AG04450 (cell line): ENCODE measurements at regions not wholly inside any gene's neighbourhood (a gene's known extent, or its start where the extent isn't known, plus 50 kb on each side); places are given as distances from the start of the nearest gene placed in this dataset.

ENCODE experiments used
- CTCF ChIA-PET: fragments of 300-600, 350-600 bp; formaldehyde crosslinking; extraction: SDS; loops from one replicate; lab custom pipeline; 2022; ENCODE audit warnings: antibody characterized with exemption, inconsistent platforms; lab: Charles Lee
- POLR2A ChIA-PET: fragments of 350-600 bp; formaldehyde crosslinking; extraction: SDS; loops from one replicate; lab custom pipeline; 2021; ENCODE audit warnings: antibody characterized with exemption, inconsistent platforms; lab: Yijun Ruan, JAX
- DNase-seq: peaks from one replicate; pipeline ENCODE4 v3.0.0-alpha.2; 2011; ENCODE audit warnings: low read depth, low spot score
- H3K27ac ChIP-seq: one replicate; pipeline ENCODE4 v1.5.1; 2012; ENCODE audit warnings: low read depth, low read length, control low read depth
- H3K27me3 ChIP-seq: one replicate; pipeline ENCODE4 v1.6.0; 2012; ENCODE audit warnings: low read length; ENCODE audit not compliant: control insufficient read depth, insufficient read depth
- H3K4me3 ChIP-seq: 2 replicates; pipeline ENCODE4 v1.5.1; 2011; ENCODE audit warnings: mild to moderate bottlenecking, low read depth, low read length, control low read depth
- H3K9me3 ChIP-seq: 2 replicates; pipeline ENCODE4 v1.5.1; 2012; ENCODE audit warnings: low read length; ENCODE audit not compliant: control insufficient read depth, insufficient read depth
- TF ChIP-seq, protein P1 (sequence below): IDR thresholded peaks from 2 replicates; pipeline ENCODE4 v1.5.1; 2011; ENCODE audit warnings: low read depth, low read length, control low read depth, inconsistent platforms

DNA sequence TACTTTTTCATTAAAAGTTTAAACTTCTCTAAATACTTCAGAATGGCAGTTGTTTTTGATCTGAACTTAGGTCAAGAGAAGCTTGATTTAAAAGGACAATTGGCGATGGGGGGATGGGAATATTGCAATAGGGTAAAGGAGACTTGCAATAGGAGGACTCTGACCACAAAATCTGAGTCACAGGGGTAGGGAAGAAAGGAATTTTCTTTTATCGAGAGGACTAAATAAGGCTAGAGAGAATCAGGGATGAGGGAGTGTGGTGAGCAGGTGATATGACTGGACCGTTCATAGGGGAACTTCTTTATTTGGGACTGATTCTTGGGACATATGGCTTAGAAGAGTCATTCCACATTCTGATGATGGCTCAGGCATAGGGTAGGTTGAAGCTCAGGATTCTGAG, 1260.2 kb downstream of the ADGRL3 start:
- TF ChIP-seq, protein P1, sequence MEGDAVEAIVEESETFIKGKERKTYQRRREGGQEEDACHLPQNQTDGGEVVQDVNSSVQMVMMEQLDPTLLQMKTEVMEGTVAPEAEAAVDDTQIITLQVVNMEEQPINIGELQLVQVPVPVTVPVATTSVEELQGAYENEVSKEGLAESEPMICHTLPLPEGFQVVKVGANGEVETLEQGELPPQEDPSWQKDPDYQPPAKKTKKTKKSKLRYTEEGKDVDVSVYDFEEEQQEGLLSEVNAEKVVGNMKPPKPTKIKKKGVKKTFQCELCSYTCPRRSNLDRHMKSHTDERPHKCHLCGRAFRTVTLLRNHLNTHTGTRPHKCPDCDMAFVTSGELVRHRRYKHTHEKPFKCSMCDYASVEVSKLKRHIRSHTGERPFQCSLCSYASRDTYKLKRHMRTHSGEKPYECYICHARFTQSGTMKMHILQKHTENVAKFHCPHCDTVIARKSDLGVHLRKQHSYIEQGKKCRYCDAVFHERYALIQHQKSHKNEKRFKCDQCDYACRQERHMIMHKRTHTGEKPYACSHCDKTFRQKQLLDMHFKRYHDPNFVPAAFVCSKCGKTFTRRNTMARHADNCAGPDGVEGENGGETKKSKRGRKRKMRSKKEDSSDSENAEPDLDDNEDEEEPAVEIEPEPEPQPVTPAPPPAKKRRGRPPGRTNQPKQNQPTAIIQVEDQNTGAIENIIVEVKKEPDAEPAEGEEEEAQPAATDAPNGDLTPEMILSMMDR, result no peak
- H3K9me3 ChIP-seq, result no peaks in the 10 kb centered on the region; the same call in 1 of the 2 replicates
- CTCF ChIA-PET, result no interaction called here

GRCh38 chr4:62457356-62457755, 1257.2 kb downstream of the ADGRL3 start:
- no peaks in the 10 kb centered on the region for H3K9me3 ChIP-seq
- TF ChIP-seq, protein P1, result no peak
- no peak overlapping the region for H3K27ac ChIP-seq
- DNase-seq, result no peak
- H3K27me3 ChIP-seq, result no peaks in the 10 kb centered on the region
- CTCF ChIA-PET, result no interaction called here
- H3K4me3 ChIP-seq, result no peak overlapping the region
- POLR2A ChIA-PET, result no interaction called here

More for the DNA sequence above, 1260.2 kb downstream of the ADGRL3 start:
- Histone ChIP-seq H3K4me3 (no peak overlapping the region), H3K27me3 (no peaks in the 10 kb centered on the region), H3K27ac (no peak overlapping the region)
- DNase-seq, result no peak
- POLR2A ChIA-PET, result no interaction called here

DNA sequence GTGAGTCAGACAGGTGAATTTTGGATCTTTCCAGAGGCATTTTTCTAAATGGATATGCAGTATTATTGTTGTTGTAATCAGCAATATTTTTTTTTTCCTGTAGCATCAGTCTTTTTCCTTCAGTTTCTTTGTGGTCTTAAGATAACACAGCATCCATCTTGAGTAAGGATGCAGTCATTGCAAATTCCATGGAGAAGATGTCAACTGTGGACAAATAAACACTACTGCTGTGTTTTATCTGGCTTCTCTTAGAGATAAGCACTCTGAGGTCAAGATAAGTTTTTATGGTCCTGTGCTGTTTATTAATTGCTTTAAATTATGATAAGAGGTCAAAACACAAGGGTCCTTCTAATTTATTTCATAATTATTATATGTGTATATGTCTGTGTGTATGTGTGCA, 1255.7 kb downstream of the ADGRL3 start:
- no peaks in the 10 kb centered on the region for H3K27me3 ChIP-seq
- DNase-seq, result no peak
- POLR2A ChIA-PET, result no interaction called here
- H3K9me3 ChIP-seq, result no peaks in the 10 kb centered on the region
- TF ChIP-seq, protein P1, result no peak
- CTCF ChIA-PET, result no interaction called here
- no peak overlapping the region for H3K27ac ChIP-seq
- no peak overlapping the region for H3K4me3 ChIP-seq

GRCh38 chr4:62454535-62454934, 1254.4 kb downstream of the ADGRL3 start:
- no peak for DNase-seq
- Histone ChIP-seq H3K9me3 (no peaks in the 10 kb centered on the region), H3K27ac (no peak overlapping the region), H3K4me3 (no peak overlapping the region), H3K27me3 (no peaks in the 10 kb centered on the region)
- TF ChIP-seq, protein P1, result no peak
- POLR2A ChIA-PET, result no interaction called here
- CTCF ChIA-PET, result no interaction called here

DNA sequence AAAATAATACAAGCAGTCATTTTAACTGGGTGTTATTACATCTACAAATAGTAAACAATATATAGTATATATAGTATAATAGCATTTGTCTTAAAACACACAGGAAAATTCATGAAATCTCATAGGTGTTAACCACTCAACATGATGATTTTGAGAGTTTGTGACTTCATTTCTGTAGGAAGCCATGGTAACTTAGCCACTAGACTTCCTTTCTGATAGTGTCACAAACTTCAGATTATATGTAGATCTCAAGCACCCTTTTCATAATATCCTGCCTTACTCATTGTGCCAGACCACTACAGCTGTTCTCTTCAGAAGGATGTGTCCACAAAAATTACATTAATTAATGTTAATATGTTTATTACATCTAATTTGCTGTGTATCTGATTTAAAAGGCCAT, 1250.6 kb downstream of the ADGRL3 start:
- Histone ChIP-seq H3K4me3 (no peak overlapping the region), H3K9me3 (no peaks in the 10 kb centered on the region), H3K27me3 (no peaks in the 10 kb centered on the region), H3K27ac (no peak overlapping the region)
- ChIA-PET CTCF (no interaction called here), POLR2A (no interaction called here)
- DNase-seq, result no peak
- TF ChIP-seq, protein P1, result no peak
